Mucosa of rectum (tissue), 2 donors: ENCODE measurements at regions not wholly inside any gene's neighbourhood (a gene's known extent, or its start where the extent isn't known, plus 50 kb on each side); places are given as distances from the start of the nearest gene placed in this dataset.

Experiments
- H3K27ac ChIP-seq, 2 donors: one replicate each; pipeline ENCODE4 v1.7.0; 2013; ENCODE audit warnings: inconsistent platforms in 2 of 2, low read depth in 2 of 2, low read length in 2 of 2
- H3K27me3 ChIP-seq, 2 donors: one replicate each; pipeline ENCODE4 v1.7.0; 2013; ENCODE audit warnings: low read length in 2 of 2; ENCODE audit not compliant: control insufficient read depth in 2 of 2, insufficient read depth in 2 of 2
- H3K36me3 ChIP-seq, 2 donors: one replicate each; pipeline ENCODE4 v1.7.0; 2013; ENCODE audit warnings: low read length in 2 of 2; ENCODE audit not compliant: control insufficient read depth in 2 of 2, insufficient read depth in 2 of 2
- H3K4me1 ChIP-seq, 2 donors: one replicate each; pipeline ENCODE4 v1.7.0; 2013; ENCODE audit warnings: low read length in 2 of 2, mild to moderate bottlenecking in 1 of 2; ENCODE audit not compliant: control insufficient read depth in 2 of 2, insufficient read depth in 2 of 2
- H3K4me3 ChIP-seq, 2 donors: one replicate each; pipeline ENCODE4 v1.7.0; 2013; ENCODE audit warnings: low read length in 2 of 2
- H3K9ac ChIP-seq, 2 donors: one replicate each; pipeline ENCODE4 v1.7.0; 2013; ENCODE audit warnings: low read length in 2 of 2, low read depth in 1 of 2, mild to moderate bottlenecking in 1 of 2
- H3K9me3 ChIP-seq, 2 donors: one replicate each; pipeline ENCODE4 v1.7.0; 2013; ENCODE audit warnings: low read length in 2 of 2; ENCODE audit not compliant: control insufficient read depth in 2 of 2
- donor health status: healthy.
- donor health status: Normal muscosa, but diverticular disease.

DNA sequence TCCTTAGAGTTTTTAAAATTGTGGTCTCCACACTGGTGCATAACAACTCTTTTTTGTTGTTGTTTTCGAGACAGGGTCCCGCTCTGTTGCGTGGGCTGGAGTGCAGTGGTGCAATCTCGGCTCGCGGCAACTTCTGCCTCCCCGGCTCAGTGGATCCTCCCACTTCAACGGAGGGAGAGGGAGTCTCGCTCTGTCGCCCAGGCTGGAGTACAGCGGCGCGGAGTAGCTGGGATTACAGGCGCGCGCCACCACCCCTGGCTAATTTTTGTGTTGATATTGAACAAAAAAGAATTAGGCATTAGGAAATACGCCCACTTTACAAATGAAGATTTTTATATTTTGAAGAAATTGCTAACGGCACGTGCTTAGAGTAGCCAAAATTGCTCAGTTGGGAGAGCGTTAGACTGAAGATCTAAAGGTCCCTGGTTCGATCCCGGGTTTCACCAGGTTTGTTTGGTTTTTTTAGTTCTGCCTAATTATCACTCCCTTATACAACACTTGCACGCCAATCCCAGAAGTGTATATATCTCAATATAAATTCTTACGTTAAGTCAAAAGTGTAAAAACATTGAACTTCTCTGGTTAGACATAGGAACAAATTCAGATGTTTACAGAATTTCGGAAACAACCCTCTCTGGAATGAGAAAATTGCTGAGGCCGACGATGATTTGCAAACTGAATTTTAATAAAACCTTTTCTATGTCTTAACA lies 159.6 kb downstream of the TRIM27 start:
- no peak overlapping the region for H3K27ac ChIP-seq
- no peaks in the 10 kb centered on the region for H3K36me3 ChIP-seq
- no peaks in the 10 kb centered on the region for H3K4me1 ChIP-seq
- peaks cover 22 to 26% of the 10 kb centered on the region in 2 donors for H3K27me3 ChIP-seq
- no peaks in the 10 kb centered on the region for H3K9me3 ChIP-seq
- no peak overlapping the region for H3K9ac ChIP-seq
- H3K4me3 ChIP-seq: no peak overlapping the region

DNA sequence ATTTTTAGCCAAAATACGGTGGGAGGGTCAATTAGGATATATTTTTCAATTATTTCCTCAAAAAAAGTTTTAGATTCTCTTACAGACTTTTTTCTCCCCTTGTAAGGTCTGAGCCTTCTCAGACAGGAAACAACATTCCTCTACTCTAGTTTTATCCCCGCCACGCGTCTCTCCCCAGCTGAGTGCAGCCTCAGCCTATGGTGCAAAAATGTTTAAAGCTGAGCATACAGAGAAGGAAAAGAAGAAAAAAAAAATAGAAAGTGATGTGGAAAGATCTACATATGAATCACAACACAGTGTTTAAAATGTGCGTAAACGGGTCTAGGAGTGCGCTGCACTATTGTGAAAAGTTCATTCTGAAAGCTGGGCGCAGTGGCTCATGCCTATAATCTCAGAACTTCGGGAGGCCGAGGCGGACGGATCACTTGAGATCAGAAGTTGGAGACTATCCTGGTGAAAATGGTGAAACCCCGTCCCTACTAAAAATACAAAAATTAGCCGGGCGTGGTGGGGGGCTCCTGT lies 159.0 kb downstream of the TRIM27 start:
- no peaks in the 10 kb centered on the region for H3K4me1 ChIP-seq
- no peak overlapping the region for H3K4me3 ChIP-seq

DNA sequence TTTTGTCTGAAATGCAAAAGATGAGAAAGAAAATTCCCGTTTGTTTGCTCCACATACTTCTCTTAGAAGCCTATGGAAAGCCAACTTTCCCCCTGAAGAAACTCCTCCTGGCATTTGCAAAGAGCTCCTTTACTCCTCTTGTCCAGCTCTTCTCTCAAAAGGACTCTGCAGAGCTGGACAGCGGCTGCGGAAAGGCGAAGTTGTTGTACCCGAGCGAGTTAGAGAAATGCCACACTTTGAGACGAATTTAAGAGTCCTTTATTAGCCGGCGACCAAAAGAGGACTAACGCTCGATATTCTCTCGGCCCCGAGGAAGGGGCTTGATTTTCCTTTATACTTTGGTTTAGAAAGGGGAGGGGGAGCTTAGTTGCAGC lies 157.8 kb downstream of the TRIM27 start:
- H3K27me3 ChIP-seq: peaks cover 21 to 38% of the 10 kb centered on the region in 2 donors
- H3K9me3 ChIP-seq: no peaks in the 10 kb centered on the region
- no peaks in the 10 kb centered on the region for H3K36me3 ChIP-seq
- no peak overlapping the region for H3K27ac ChIP-seq
- H3K9ac ChIP-seq: no peak overlapping the region
- no peak overlapping the region for H3K4me3 ChIP-seq
- no peaks in the 10 kb centered on the region for H3K4me1 ChIP-seq

More for the DNA sequence above, 159.0 kb downstream of the TRIM27 start:
- H3K9ac ChIP-seq: no peak overlapping the region
- H3K36me3 ChIP-seq: no peaks in the 10 kb centered on the region
- H3K9me3 ChIP-seq: no peaks in the 10 kb centered on the region
- H3K27ac ChIP-seq: no peak overlapping the region
- peaks cover 22 to 33% of the 10 kb centered on the region in 2 donors for H3K27me3 ChIP-seq

DNA sequence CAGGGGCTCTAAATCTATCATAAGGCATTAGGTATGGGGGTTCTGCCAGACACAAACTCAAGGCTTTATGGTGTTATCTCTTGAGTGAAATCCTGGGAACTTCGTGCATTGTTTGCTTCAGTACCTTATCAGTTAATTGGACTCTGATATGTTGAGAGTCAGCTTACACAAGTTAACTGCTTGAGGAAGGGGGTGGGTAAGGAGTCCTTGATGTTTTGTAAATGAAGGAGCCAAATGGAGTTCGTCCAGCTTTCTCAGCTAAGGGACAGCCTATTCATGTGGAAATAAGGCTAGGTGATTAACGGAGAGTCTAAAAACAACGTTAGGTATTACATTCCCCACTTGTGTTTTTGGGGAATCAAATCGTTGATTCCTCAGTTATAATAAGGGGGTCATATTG lies 157.4 kb downstream of the TRIM27 start:
- H3K9me3 ChIP-seq: no peaks in the 10 kb centered on the region
- H3K4me3 ChIP-seq: no peak overlapping the region
- no peaks in the 10 kb centered on the region for H3K36me3 ChIP-seq
- H3K27ac ChIP-seq: no peak overlapping the region
- H3K27me3 ChIP-seq: peaks cover 25 to 39% of the 10 kb centered on the region in 2 donors
- H3K4me1 ChIP-seq: no peaks in the 10 kb centered on the region
- no peak overlapping the region for H3K9ac ChIP-seq

DNA sequence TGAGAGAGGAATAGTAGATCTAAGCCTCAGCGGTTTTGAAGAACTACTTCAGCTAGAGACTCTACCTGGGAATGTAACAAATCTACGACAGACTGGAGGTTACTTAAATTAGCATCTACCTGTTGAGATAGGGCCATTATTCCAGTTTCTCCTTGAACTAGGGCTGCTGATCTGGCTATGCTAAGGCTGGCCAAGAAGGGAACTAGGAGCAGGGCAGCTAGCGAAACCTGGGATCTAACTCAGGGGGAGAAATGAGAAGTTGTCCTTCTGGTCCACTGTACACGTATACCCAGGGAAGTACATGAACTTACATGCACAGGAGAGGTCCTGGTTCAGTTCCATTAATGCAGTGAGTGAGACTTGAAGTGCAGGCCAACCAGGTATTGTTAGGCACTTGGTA lies 156.7 kb downstream of the TRIM27 start:
- peaks cover 30 to 45% of the 10 kb centered on the region in 2 donors for H3K27me3 ChIP-seq
- no peak overlapping the region for H3K4me3 ChIP-seq
- H3K9me3 ChIP-seq: no peaks in the 10 kb centered on the region
- H3K27ac ChIP-seq: no peak overlapping the region
- H3K9ac ChIP-seq: no peak overlapping the region
- H3K4me1 ChIP-seq: no peaks in the 10 kb centered on the region
- no peaks in the 10 kb centered on the region for H3K36me3 ChIP-seq

DNA sequence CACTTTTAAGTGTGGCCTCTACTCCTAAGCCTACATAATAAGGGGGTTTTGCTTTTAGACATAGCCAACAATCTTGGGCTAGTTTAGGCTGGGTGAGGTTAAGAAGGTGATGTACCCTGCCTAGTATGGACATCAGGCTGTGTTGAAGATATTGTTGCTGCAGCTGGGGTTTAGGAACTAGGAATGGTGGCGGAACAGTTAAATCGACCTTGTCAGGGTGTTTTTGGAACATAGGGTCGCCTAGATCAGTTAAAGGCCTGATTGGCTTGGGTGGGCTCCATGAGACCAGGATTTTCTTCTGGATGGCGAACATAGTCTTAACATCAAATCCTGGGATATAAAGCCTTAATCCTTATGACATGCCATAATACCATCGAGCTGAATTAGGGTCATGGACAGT lies 156.1 kb downstream of the TRIM27 start:
- no peaks in the 10 kb centered on the region for H3K4me1 ChIP-seq
- no peaks in the 10 kb centered on the region for H3K9me3 ChIP-seq
- H3K27ac ChIP-seq: no peak overlapping the region
- H3K27me3 ChIP-seq: peaks cover 30 to 46% of the 10 kb centered on the region in 2 donors
- H3K36me3 ChIP-seq: no peaks in the 10 kb centered on the region
- no peak overlapping the region for H3K4me3 ChIP-seq
- H3K9ac ChIP-seq: no peak overlapping the region

DNA sequence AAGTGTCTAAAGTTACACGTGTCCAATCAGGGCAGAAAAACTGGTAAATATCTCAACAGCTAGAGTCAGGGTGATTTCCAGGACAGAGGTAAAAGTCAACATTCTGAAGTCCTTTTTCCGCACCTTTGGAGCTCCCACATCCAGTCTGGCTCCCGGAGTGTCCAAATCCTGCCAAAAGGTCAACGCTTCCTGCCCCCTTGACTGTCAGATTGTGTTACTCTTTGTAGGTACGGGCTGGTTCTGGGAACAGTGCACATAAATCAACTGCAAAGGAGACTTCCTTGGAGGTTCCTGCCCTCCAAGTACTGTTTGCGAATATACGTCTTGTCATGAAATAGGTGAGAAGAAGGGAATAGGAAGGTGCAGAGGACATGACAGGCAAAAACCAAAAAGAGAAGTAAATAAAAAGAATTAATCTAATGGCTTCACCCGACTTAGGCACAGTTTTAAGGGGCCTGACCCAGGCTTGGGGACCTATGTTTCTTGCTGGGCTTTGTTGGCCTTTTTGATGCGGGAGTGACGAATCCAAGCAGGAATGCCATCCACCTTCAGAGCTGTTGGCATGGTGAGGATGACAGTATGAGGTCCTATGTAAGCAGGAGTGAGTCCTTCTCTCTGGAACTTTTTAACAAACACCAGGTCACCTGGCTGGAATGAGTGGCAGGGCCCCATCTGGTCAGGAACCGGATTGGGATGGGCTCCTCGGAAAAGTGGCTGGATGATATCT lies 155.4 kb downstream of the TRIM27 start:
- Histone ChIP-seq H3K27ac (no peak overlapping the region), H3K36me3 (no peaks in the 10 kb centered on the region), H3K9me3 (no peaks in the 10 kb centered on the region), H3K4me1 (no peaks in the 10 kb centered on the region), H3K9ac (no peak overlapping the region), H3K27me3 (peaks cover 30 to 53% of the 10 kb centered on the region in 2 donors), H3K4me3 (no peak overlapping the region)

DNA sequence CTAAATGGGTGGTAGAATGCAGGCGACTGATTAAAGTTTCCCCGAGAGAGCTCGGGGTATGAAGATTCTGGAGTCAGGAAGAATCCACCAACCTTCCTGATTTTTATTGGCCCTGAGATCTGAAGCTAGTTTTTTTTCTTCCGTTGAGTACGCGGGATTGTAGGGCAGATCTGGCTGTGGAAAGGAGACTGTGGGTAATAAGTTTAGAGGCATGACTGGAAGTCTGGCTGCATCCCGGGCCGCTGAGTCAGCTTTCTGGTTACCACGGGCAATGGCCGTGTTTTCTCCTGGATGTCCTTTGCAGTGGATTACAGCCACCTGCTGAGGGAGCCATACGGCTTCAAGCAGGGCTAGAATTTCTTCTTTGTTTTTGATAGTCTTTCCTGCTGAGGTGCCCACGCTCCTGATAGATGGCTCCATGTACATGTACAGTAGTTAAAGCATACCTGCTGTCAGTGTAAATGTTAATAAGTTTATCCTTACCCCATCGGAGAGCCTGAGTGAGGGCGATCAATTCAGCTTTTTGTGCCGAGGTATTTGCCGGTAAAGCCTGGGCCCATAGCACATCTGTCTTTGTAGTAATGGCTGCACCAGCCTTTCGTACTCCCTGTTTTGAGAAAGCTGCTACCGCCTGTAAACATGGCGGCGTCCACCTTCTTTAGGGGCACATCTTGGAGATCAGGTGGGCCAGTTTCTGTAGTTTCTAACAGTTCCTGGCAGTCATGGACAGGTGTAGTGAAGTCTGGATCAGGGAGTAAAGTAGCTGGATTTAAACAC lies 154.0 kb downstream of the TRIM27 start:
- peaks cover 34 to 58% of the 10 kb centered on the region in 2 donors for H3K27me3 ChIP-seq
- H3K27ac ChIP-seq: no peak overlapping the region
- no peaks in the 10 kb centered on the region for H3K4me1 ChIP-seq
- no peaks in the 10 kb centered on the region for H3K36me3 ChIP-seq
- H3K9ac ChIP-seq: no peak overlapping the region
- no peak overlapping the region for H3K4me3 ChIP-seq
- H3K9me3 ChIP-seq: no peaks in the 10 kb centered on the region

DNA sequence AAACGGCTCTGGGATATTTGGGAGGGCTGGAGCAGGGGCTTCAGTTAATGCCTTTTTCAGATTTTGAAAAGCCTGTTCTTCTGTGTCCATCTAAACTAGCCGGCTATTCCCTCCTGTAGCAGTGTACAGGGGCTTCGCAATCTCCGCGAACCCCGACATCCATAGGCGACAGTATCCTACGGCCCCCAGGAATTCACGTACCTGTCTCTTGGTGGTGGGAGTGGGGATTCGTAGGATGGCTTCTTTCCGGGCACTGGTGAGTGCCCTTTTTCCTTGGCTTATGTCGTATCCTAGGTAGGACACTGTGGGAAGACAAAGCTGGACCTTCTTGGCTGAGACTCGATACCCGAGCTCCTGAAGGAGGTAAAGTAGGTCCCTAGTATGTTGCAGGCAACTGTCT lies 153.1 kb downstream of the TRIM27 start:
- Histone ChIP-seq H3K27ac (no peak overlapping the region), H3K4me1 (no peaks in the 10 kb centered on the region), H3K27me3 (peaks cover 32 to 59% of the 10 kb centered on the region in 2 donors), H3K36me3 (no peaks in the 10 kb centered on the region), H3K9ac (no peak overlapping the region), H3K9me3 (no peaks in the 10 kb centered on the region), H3K4me3 (no peak overlapping the region)
